IMR-90 (cell line): ENCODE measurements at regions not wholly inside any gene's neighbourhood (a gene's known extent, or its start where the extent isn't known, plus 50 kb on each side); places are given as distances from the start of the nearest gene placed in this dataset.

Source experiments
- ATAC-seq: fragments of 200-7000 bp; cut with Tn5 transposase; 2 replicates; pipeline ENCODE4 v1.9.1; 2020; ENCODE audit warnings: low read depth, mild to moderate bottlenecking, moderate library complexity
- BruUV-seq: library from RNA; stranded (reverse); fragments of 400-500 nt; replicated peaks from 2 replicates; lab custom pipeline; 2021; lab: Mats Ljungman, UMichigan
- CTCF ChIA-PET: fragments of 300-600 bp; formaldehyde crosslinking; extraction: SDS; loops from one replicate; lab custom pipeline; 2021; ENCODE audit warnings: antibody characterized with exemption; lab: Yijun Ruan, JAX
- POLR2A ChIA-PET: fragments of 300-600 bp; sonication (Branson Sonifier 250); formaldehyde crosslinking; loops from one replicate; lab custom pipeline; 2022; ENCODE audit warnings: antibody characterized with exemption; ENCODE audit not compliant: unreplicated experiment; lab: Charles Lee
- DNase-seq: peaks from one replicate; pipeline ENCODE4 v3.0.0; 2013
- H2AFZ ChIP-seq: replicated peaks from 2 replicates; pipeline ENCODE3; 2013; ENCODE audit warnings: low read length, mild to moderate bottlenecking; ENCODE audit not compliant: poor library complexity
- H2AK5ac ChIP-seq: 2 replicates; pipeline ENCODE4 v1.6.1; 2013; ENCODE audit warnings: low read depth, low read length, inconsistent platforms
- H2AK9ac ChIP-seq: replicated peaks from 2 replicates; pipeline ENCODE3; 2013; ENCODE audit warnings: mild to moderate bottlenecking, low read depth, low read length, moderate library complexity; ENCODE audit not compliant: poor library complexity
- H2BK120ac ChIP-seq: 2 replicates; pipeline ENCODE4 v1.6.1; 2013; ENCODE audit warnings: low read depth, low read length, inconsistent platforms
- H2BK15ac ChIP-seq: 3 replicates; pipeline ENCODE4 v1.6.1; 2013; ENCODE audit warnings: low read depth, low read length, inconsistent platforms
- H2BK20ac ChIP-seq: 2 replicates; pipeline ENCODE4 v1.6.1; 2013; ENCODE audit warnings: low read depth, mild to moderate bottlenecking, inconsistent platforms, low read length, moderate library complexity
- H2BK5ac ChIP-seq: 2 replicates; pipeline ENCODE4 v1.6.1; 2013; ENCODE audit warnings: mild to moderate bottlenecking, low read depth, low read length, inconsistent platforms; ENCODE audit not compliant: poor library complexity, severe bottlenecking
- H3K14ac ChIP-seq: replicated peaks from 2 replicates; pipeline ENCODE4 v1.6.1; 2013; ENCODE audit warnings: low read depth, low read length, inconsistent platforms
- H3K18ac ChIP-seq: 2 replicates; pipeline ENCODE4 v1.6.1; 2013; ENCODE audit warnings: low read depth, low read length, control low read depth
- H3K23ac ChIP-seq: 2 replicates; pipeline ENCODE4 v1.6.1; 2013; ENCODE audit warnings: low read depth, low read length, inconsistent platforms
- H3K27ac ChIP-seq: 2 replicates; pipeline ENCODE4 v1.5.1; 2013; ENCODE audit warnings: mild to moderate bottlenecking, control low read depth, low read length; ENCODE audit not compliant: insufficient read depth
- H3K27me3 ChIP-seq: 2 replicates; pipeline ENCODE4 v1.6.1; 2013; ENCODE audit warnings: low read length; ENCODE audit not compliant: control insufficient read depth, insufficient read depth
- H3K36me3 ChIP-seq: 2 replicates; pipeline ENCODE4 v1.6.1; 2013; ENCODE audit warnings: low read length, mixed read lengths; ENCODE audit not compliant: control insufficient read depth, insufficient read depth
- H3K4ac ChIP-seq: 2 replicates; pipeline ENCODE4 v1.6.1; 2013; ENCODE audit warnings: low read depth, low read length, inconsistent platforms
- H3K4me1 ChIP-seq: 2 replicates; pipeline ENCODE4 v1.6.1; 2013; ENCODE audit warnings: low read length, mixed read lengths; ENCODE audit not compliant: control insufficient read depth, insufficient read depth
- H3K4me2 ChIP-seq: 2 replicates; pipeline ENCODE4 v1.6.1; 2013; ENCODE audit warnings: low read depth, mild to moderate bottlenecking, control low read depth, low read length, moderate library complexity
- H3K4me3 ChIP-seq: 2 replicates; pipeline ENCODE4 v1.5.1; 2013; ENCODE audit warnings: low read depth, mild to moderate bottlenecking, control low read depth, low read length, moderate library complexity; ENCODE audit not compliant: insufficient read depth
- H3K56ac ChIP-seq: 2 replicates; pipeline ENCODE4 v1.6.1; 2013; ENCODE audit warnings: low read length, inconsistent platforms; ENCODE audit not compliant: insufficient read depth; ENCODE audit errors: extremely low read depth
- H3K79me1 ChIP-seq, 2 experiments: 2 replicates each; pipeline ENCODE4 v1.6.1; 2013; ENCODE audit warnings: low read length in 2 of 2, inconsistent platforms in 1 of 2, low read depth in 1 of 2
- H3K9ac ChIP-seq: 2 replicates; pipeline ENCODE4 v1.6.1; 2013; ENCODE audit warnings: low read depth, low read length, control low read depth
- H3K9me1 ChIP-seq: 2 replicates; pipeline ENCODE4 v1.6.1; 2013; ENCODE audit warnings: low read length, inconsistent platforms; ENCODE audit not compliant: insufficient read depth
- H3K9me3 ChIP-seq: 2 replicates; pipeline ENCODE4 v1.6.1; 2013; ENCODE audit warnings: low read length; ENCODE audit not compliant: control insufficient read depth, insufficient read depth
- H4K20me1 ChIP-seq: 2 replicates; pipeline ENCODE4 v1.6.1; 2013; ENCODE audit warnings: low read length, inconsistent platforms; ENCODE audit not compliant: insufficient read depth
- H4K5ac ChIP-seq: 2 replicates; pipeline ENCODE4 v1.6.1; 2013; ENCODE audit warnings: mild to moderate bottlenecking, low read depth, low read length, control low read depth
- H4K8ac ChIP-seq, 2 experiments: 2 replicates each; pipeline ENCODE4 v1.6.1; 2013; ENCODE audit warnings: low read depth in 2 of 2, low read length in 2 of 2, control low read depth in 1 of 2, inconsistent platforms in 1 of 2
- H4K91ac ChIP-seq: 2 replicates; pipeline ENCODE4 v1.6.1; 2013; ENCODE audit warnings: low read depth, low read length, inconsistent platforms; ENCODE audit not compliant: insufficient read depth
- BHLHE40 ChIP-seq: fragments of 150-350 bp; IDR thresholded peaks from 2 replicates; pipeline ENCODE4 v1.6.1; 2016; ENCODE audit warnings: mild to moderate bottlenecking, low read depth, low read length
- CEBPB ChIP-seq: IDR thresholded peaks from 2 replicates; pipeline ENCODE4 v1.6.1; 2012; ENCODE audit warnings: low read depth, low read length, improper control_type of control experiment
- CHD1 ChIP-seq: IDR thresholded peaks from 2 replicates; pipeline ENCODE4 v1.6.1; 2012; ENCODE audit warnings: low read depth, low read length, improper control_type of control experiment
- CTCF ChIP-seq: conservative IDR thresholded peaks from 2 replicates; pipeline ENCODE4 v1.5.1; 2012; ENCODE audit warnings: mild to moderate bottlenecking, low read depth, low read length, improper control_type of control experiment
- ELK1 ChIP-seq: fragments of 150-350 bp; IDR thresholded peaks from 2 replicates; pipeline ENCODE4 v1.6.1; 2016; ENCODE audit warnings: low read depth, mild to moderate bottlenecking, low read length, moderate library complexity, borderline replicate concordance
- FOS ChIP-seq: fragments of 150-350 bp; IDR thresholded peaks from 2 replicates; pipeline ENCODE4 v1.6.1; 2016; ENCODE audit warnings: low read depth, low read length
- MAFK ChIP-seq: IDR thresholded peaks from 2 replicates; pipeline ENCODE4 v1.6.1; 2012; ENCODE audit warnings: low read depth, low read length, improper control_type of control experiment
- MAZ ChIP-seq: IDR thresholded peaks from 2 replicates; pipeline ENCODE4 v1.6.1; 2012; ENCODE audit warnings: low read depth, mild to moderate bottlenecking, low read length, improper control_type of control experiment, moderate library complexity, borderline replicate concordance
- MXI1 ChIP-seq: IDR thresholded peaks from 2 replicates; pipeline ENCODE4 v1.6.1; 2012; ENCODE audit warnings: low read depth, mild to moderate bottlenecking, low read length, moderate library complexity, borderline replicate concordance
- NFE2L2 ChIP-seq: fragments of 150-350 bp; IDR thresholded peaks from 2 replicates; pipeline ENCODE4 v1.6.1; 2016; ENCODE audit warnings: low read depth, mild to moderate bottlenecking, low read length
- POLR2A ChIP-seq: IDR thresholded peaks from 2 replicates; pipeline ENCODE4 v1.6.1; 2012; ENCODE audit warnings: mild to moderate bottlenecking, low read depth, low read length
- RAD21 ChIP-seq: IDR thresholded peaks from 2 replicates; pipeline ENCODE4 v1.6.1; 2012; ENCODE audit warnings: low read length, improper control_type of control experiment
- RCOR1 ChIP-seq: IDR thresholded peaks from 2 replicates; pipeline ENCODE4 v1.6.1; 2012; ENCODE audit warnings: mild to moderate bottlenecking, low read length, improper control_type of control experiment; ENCODE audit not compliant: insufficient replicate concordance
- RFX5 ChIP-seq: IDR thresholded peaks from 2 replicates; pipeline ENCODE4 v1.8.0; 2012; ENCODE audit warnings: low read depth, mild to moderate bottlenecking, low read length, moderate library complexity
- USF2 ChIP-seq: fragments of 150-350 bp; IDR thresholded peaks from 2 replicates; pipeline ENCODE4 v1.6.1; 2017; ENCODE audit warnings: mild to moderate bottlenecking, antibody characterized with exemption, low read length, low read depth
- WGBS, 2 experiments: methylation state at CpG; one replicate each; pipeline versions ENCODE4 v1.1.5 to v1.1.7; 2013; ENCODE audit warnings: missing lambda C conversion rate in 2 of 2; ENCODE audit not compliant: insufficient read length in 1 of 2; ENCODE audit errors: extremely low coverage in 2 of 2; 5-methylcytosine and 5-hydroxymethylcytosine counted together
- dilution Hi-C: fragments of 300-500 bp; cut with HindIII; formaldehyde crosslinking; loops from one replicate; pipeline ENCODE4 v1.14.3; 2018; ENCODE audit warnings: low sequenced_read_pairs; ENCODE audit not compliant: unreplicated experiment
- in situ Hi-C: fragments of 300-500 bp; cut with MboI; formaldehyde crosslinking; loops from 3 replicates; pipeline ENCODE4 v1.14.3; 2019; ENCODE audit warnings: low sequenced_read_pairs, inconsistent platforms, mixed read lengths
- intact Hi-C: fragments of 100-400 bp; cut with micrococcal nuclease; formaldehyde crosslinking; loops from 2 replicates; pipeline ENCODE4 v1.10.0; 2022

GRCh38 chr2:95539836-95540235, 52.0 kb upstream of the TRIM43 start:
- no peaks in the 10 kb centered on the region for H3K36me3 ChIP-seq
- H2BK5ac ChIP-seq, result no peak overlapping the region
- H4K91ac ChIP-seq, result no peak overlapping the region
- H3K14ac ChIP-seq, result no peak overlapping the region
- BruUV-seq, result no TSS peak
- in situ Hi-C loops, result no loop called here
- POLR2A ChIA-PET, result no interaction called here
- H3K27me3 ChIP-seq, result no peaks in the 10 kb centered on the region
- H3K18ac ChIP-seq, result no peak overlapping the region
- no peaks in the 10 kb centered on the region for H4K20me1 ChIP-seq
- no peak overlapping the region for H2AK9ac ChIP-seq
- no peak overlapping the region for H3K4ac ChIP-seq
- intact Hi-C loops, result no loop called here
- no peak overlapping the region for H3K56ac ChIP-seq
- no peak overlapping the region for H3K4me3 ChIP-seq
- DNase-seq (no peak), ATAC-seq (no peak)
- no peak overlapping the region for H3K27ac ChIP-seq
- no peak overlapping the region for H2BK20ac ChIP-seq
- dilution Hi-C loops, result no loop called here
- no peak overlapping the region for H2AFZ ChIP-seq
- H2BK15ac ChIP-seq, result no peak overlapping the region
- no peak overlapping the region for H4K8ac ChIP-seq
- no peak overlapping the region for H2AK5ac ChIP-seq
- H3K9me3 ChIP-seq, result no peaks in the 10 kb centered on the region
- H3K9ac ChIP-seq, result no peak overlapping the region
- TF ChIP-seq NFE2L2 (no peak), MXI1 (no peak), USF2 (no peak), ELK1 (no peak), CHD1 (no peak), BHLHE40 (no peak), CEBPB (no peak), MAFK (no peak), FOS (no peak), MAZ (no peak), RFX5 (no peak), RCOR1 (no peak), CTCF (no peak), POLR2A (no peak), RAD21 (no peak)
- no peaks in the 10 kb centered on the region for H3K79me1 ChIP-seq
- H3K9me1 ChIP-seq, result no peaks in the 10 kb centered on the region
- no peak overlapping the region for H3K23ac ChIP-seq
- H4K5ac ChIP-seq, result no peak overlapping the region
- WGBS, 2 experiments, result no CpG with 5 or more reads among the region's 2 CpGs
- CTCF ChIA-PET, result no interaction called here
- H2BK120ac ChIP-seq, result no peak overlapping the region
- no peak overlapping the region for H3K4me2 ChIP-seq
- H3K4me1 ChIP-seq, result no peaks in the 10 kb centered on the region
